GM12878 (cell line): ENCODE measurements at regions not wholly inside any gene's neighbourhood (a gene's known extent, or its start where the extent isn't known, plus 50 kb on each side); places are given as distances from the start of the nearest gene placed in this dataset.

Experiments
- ATAC-seq: fragments of 200-7000 bp; cut with Tn5 transposase; 3 replicates; pipeline ENCODE4 v1.9.1; 2020; ENCODE audit warnings: mild to moderate bottlenecking, moderate library complexity
- BruUV-seq: library from RNA; stranded (reverse); fragments of 400-500 nt; replicated peaks from 2 replicates; lab custom pipeline; 2021; lab: Mats Ljungman, UMichigan
- CTCF ChIA-PET: fragments of 300-600 bp; sonication (Branson Sonifier 250); formaldehyde crosslinking; extraction: SDS; loops from one replicate; lab custom pipeline; 2021; ENCODE audit warnings: inconsistent platforms; lab: Yijun Ruan, JAX
- POLR2A ChIA-PET: fragments of 350-600 bp; formaldehyde crosslinking; extraction: SDS; loops from one replicate; lab custom pipeline; 2021; ENCODE audit warnings: inconsistent platforms; lab: Charles Lee
- RAD21 ChIA-PET: fragments of 300-600 bp; sonication (Branson Sonifier 250); formaldehyde crosslinking; loops from one replicate; lab custom pipeline; 2023; ENCODE audit warnings: antibody characterized with exemption; ENCODE audit not compliant: unreplicated experiment; lab: Charles Lee
- SMC1A ChIA-PET: fragments of 300-600 bp; sonication (Branson Sonifier 250); formaldehyde crosslinking; loops from one replicate; lab custom pipeline; 2023; ENCODE audit not compliant: unreplicated experiment, uncharacterized antibody; lab: Charles Lee
- DNase-seq: peaks from one replicate; pipeline ENCODE4 v3.0.0-alpha.2; 2011; ENCODE audit warnings: low read depth, low spot score
- FAIRE-seq: peaks from 3 replicates; lab custom pipeline; 2011; peaks lifted over from hg19 to GRCh38; lab: Jason Lieb, UNC
- H2AFZ ChIP-seq: 2 replicates; pipeline ENCODE4 v1.6.0; 2011; ENCODE audit warnings: low read depth, low read length, control low read depth; ENCODE audit not compliant: control insufficient read depth
- H3K27ac ChIP-seq: 2 replicates; pipeline ENCODE4 v1.5.1; 2011; ENCODE audit warnings: control low read depth; ENCODE audit not compliant: control insufficient read depth, insufficient read depth
- H3K27me3 ChIP-seq, 2 experiments: replicated peaks in 1 of 2; 2 replicates each; pipeline versions ENCODE4 v1.6.0 to v1.6.1; 2011; ENCODE audit warnings: low read length in 1 of 2; ENCODE audit not compliant: control insufficient read depth in 2 of 2, insufficient read depth in 2 of 2
- H3K36me3 ChIP-seq, 2 experiments: 2 replicates each; pipeline ENCODE4 v1.5.1; 2011; ENCODE audit warnings: low read length in 1 of 2; ENCODE audit not compliant: control insufficient read depth in 2 of 2, insufficient read depth in 2 of 2
- H3K4me1 ChIP-seq: 2 replicates; pipeline ENCODE4 v1.6.1; 2011; ENCODE audit warnings: mild to moderate bottlenecking, low read length, moderate library complexity, mixed read lengths; ENCODE audit not compliant: control insufficient read depth, insufficient read depth
- H3K4me2 ChIP-seq: 2 replicates; pipeline ENCODE4 v1.6.0; 2011; ENCODE audit warnings: control low read depth; ENCODE audit not compliant: control insufficient read depth, insufficient read depth
- H3K4me3 ChIP-seq: fragments of 200-600 bp; sonication (generic); 2 replicates; pipeline ENCODE4 v1.5.1; 2016
- H3K79me2 ChIP-seq: 2 replicates; pipeline ENCODE4 v1.6.0; 2011; ENCODE audit warnings: low read length; ENCODE audit not compliant: control insufficient read depth, insufficient read depth
- H3K9ac ChIP-seq: 2 replicates; pipeline ENCODE4 v1.8.0; 2011; ENCODE audit warnings: low read length, control low read depth, mixed read lengths; ENCODE audit not compliant: control insufficient read depth, insufficient read depth
- H3K9me3 ChIP-seq: replicated peaks from 3 replicates; pipeline ENCODE4 v1.5.1; 2011; ENCODE audit warnings: mild to moderate bottlenecking, low read length; ENCODE audit not compliant: control insufficient read depth, insufficient read depth
- H4K20me1 ChIP-seq: 2 replicates; pipeline ENCODE4 v1.6.0; 2011; ENCODE audit not compliant: control insufficient read depth, insufficient read depth
- ATF7 ChIP-seq: fragments of 450-650 bp; IDR thresholded peaks from 2 replicates; pipeline ENCODE4 v1.6.1; 2016; ENCODE audit warnings: low read depth, mild to moderate bottlenecking
- BHLHE40 ChIP-seq, 2 experiments: fragments of 450-650 bp in 1 of 2; IDR thresholded peaks; 2 replicates each; pipeline ENCODE4 v1.6.1; 2011 to 2017; ENCODE audit warnings: low read depth in 2 of 2, borderline replicate concordance in 1 of 2, improper control_type of control experiment in 1 of 2, low read length in 1 of 2, mild to moderate bottlenecking in 1 of 2
- CBX3 ChIP-seq: fragments of 200-600 bp; sonication (generic); IDR thresholded peaks from 2 replicates; pipeline ENCODE4 v1.6.1; 2016; ENCODE audit warnings: low read depth, borderline replicate concordance
- EED ChIP-seq: sonication (generic); IDR thresholded peaks from 2 replicates; pipeline ENCODE4 v1.6.1; 2016; ENCODE audit warnings: antibody characterized with exemption, low read depth
- HDAC6 ChIP-seq: fragments of 200-600 bp; sonication (generic); IDR thresholded peaks from one replicate; pipeline ENCODE4 v1.8.0; 2017; ENCODE audit warnings: antibody characterized with exemption; ENCODE audit not compliant: unreplicated experiment
- MEF2B ChIP-seq: fragments of 450-650 bp; IDR thresholded peaks from 2 replicates; pipeline ENCODE4 v1.6.1; 2018; ENCODE audit warnings: mild to moderate bottlenecking, moderate library complexity; ENCODE audit not compliant: partially characterized antibody, poor library complexity, severe bottlenecking
- NKRF ChIP-seq: fragments of 450-650 bp; conservative IDR thresholded peaks from 2 replicates; pipeline ENCODE4 v1.6.1; 2017; ENCODE audit warnings: mild to moderate bottlenecking, moderate library complexity
- PKNOX1 ChIP-seq: fragments of 450-650 bp; IDR thresholded peaks from 2 replicates; pipeline ENCODE4 v1.6.1; 2016; ENCODE audit warnings: mild to moderate bottlenecking
- RAD51 ChIP-seq: fragments of 450-650 bp; IDR thresholded peaks from 2 replicates; pipeline ENCODE4 v1.6.1; 2016; ENCODE audit warnings: moderate library complexity, mild to moderate bottlenecking, inconsistent platforms
- RFX5 ChIP-seq: IDR thresholded peaks from 2 replicates; pipeline ENCODE4 v1.6.1; 2011; ENCODE audit warnings: low read depth, low read length, improper control_type of control experiment
- SMAD5 ChIP-seq: IDR thresholded peaks from 2 replicates; pipeline ENCODE4 v1.6.1; 2016; ENCODE audit warnings: antibody characterized with exemption, low read depth
- SMC3 ChIP-seq: IDR thresholded peaks from 2 replicates; pipeline ENCODE4 v1.6.1; 2011; ENCODE audit warnings: low read length, improper control_type of control experiment, borderline replicate concordance
- YBX1 ChIP-seq: fragments of 450-650 bp; IDR thresholded peaks from 2 replicates; pipeline ENCODE4 v1.6.1; 2016; ENCODE audit warnings: antibody characterized with exemption
- WGBS: methylation state at CpG from one replicate; pipeline ENCODE4 v1.1.6; 2016; ENCODE audit warnings: low lambda C conversion rate; ENCODE audit not compliant: insufficient replicate concordance, insufficient coverage; ENCODE audit errors: missing lambda C conversion rate; 5-methylcytosine and 5-hydroxymethylcytosine counted together
- in situ Hi-C: fragments of 300-500 bp; cut with MboI; formaldehyde crosslinking; loops from 9 replicates; pipeline ENCODE4 v1.14.3; 2018; ENCODE audit warnings: mixed read lengths
- intact Hi-C: fragments of 100-400 bp; cut with micrococcal nuclease; formaldehyde crosslinking; loops from one replicate; pipeline ENCODE4 v1.14.2; 2022; ENCODE audit not compliant: unreplicated experiment

- Histone ChIP-seq H4K20me1 (no peaks in the 10 kb centered on the region), H3K4me2 (no peak overlapping the region), H2AFZ (no peak overlapping the region), H3K4me1 (peaks cover 10% of the 10 kb centered on the region; the same call in 1 of the 2 replicates), H3K27me3 (0 out of 4 replicates have a peak, but pooled peaks cover 0 to 3% of the 10 kb centered on the region in 2 experiments), H3K79me2 (no peaks in the 10 kb centered on the region), H3K9me3 (no peaks in the 10 kb centered on the region; the same call in 2 of the 3 replicates), H3K36me3 (no peaks in the 10 kb centered on the region), H3K4me3 (no peak overlapping the region), H3K27ac (no peak overlapping the region), H3K9ac (no peak overlapping the region)
- RAD21 ChIA-PET, result no interaction called here
- CTCF ChIA-PET, result interaction anchor here (1.0 to 1.6 kb wide), 5 partner anchors 24 to 56 kb away, joined by 3 to 6 read pairs (median 4); partner anchors contain the start of gene PPM1J
- no TSS peak for BruUV-seq
- WGBS, result 0% methylated on average over 4 of the region's 4 CpGs
- ATAC-seq, result peak; percentile 20; the same call in 2 of the 3 replicates
- no peak for TF ChIP-seq SMC3
- no peak for TF ChIP-seq PKNOX1
- TF ChIP-seq CBX3, result no peak
- TF ChIP-seq MEF2B, result no peak
- no peak for TF ChIP-seq ATF7
- TF ChIP-seq RAD51, result no peak
- no peak for TF ChIP-seq NKRF
- TF ChIP-seq SMAD5, result no peak
- no peak for TF ChIP-seq HDAC6
- no peak for TF ChIP-seq EED
- no peak for TF ChIP-seq BHLHE40 (IDR thresholded peaks at IDR 0.05; ENCODE audit: borderline replicate concordance in 1 of 2, low read depth in 2 of 2, low read length in 1 of 2)
- no peak for TF ChIP-seq YBX1
- TF ChIP-seq RFX5, result no peak
- POLR2A ChIA-PET, result interaction anchor here (0.6 kb wide), 1 partner anchor 26 kb away, joined by 3 read pairs; no protein-coding TSS in a partner anchor
- intact Hi-C loops, result no loop called here
- in situ Hi-C loops, result no loop called here
- no peak for FAIRE-seq
- no peak for DNase-seq
- SMC1A ChIA-PET, result no interaction called here
Measured at GRCh38 chr1:112770724-112771123, 55.6 kb upstream of the PPM1J start.
